Stimulated activated CD8-positive, alpha-beta memory T cell treated with anti-CD3 and anti-CD28 coated beads, Interleukin-4, amount 100 ng/mL, for 24 hours (primary cell): ENCODE measurements at regions not wholly inside any gene's neighbourhood (a gene's known extent, or its start where the extent isn't known, plus 50 kb on each side); places are given as distances from the start of the nearest gene placed in this dataset.

Experiments used
- DNase-seq: peaks from one replicate; pipeline ENCODE4 v3.0.0-alpha.2; 2020; ENCODE audit warnings: low read depth

GRCh38 chr1:63042278-63042677, 258.3 kb downstream of the ATG4C start:
- no peak for DNase-seq

GRCh38 chr1:63046539-63046938, 262.6 kb downstream of the ATG4C start:
- no peak for DNase-seq

- DNase-seq, result no peak
Observed at GRCh38 chr1:63049135-63049534, 265.2 kb downstream of the ATG4C start.

GRCh38 chr1:63051356-63051755, 267.4 kb downstream of the ATG4C start:
- no peak for DNase-seq

GRCh38 chr1:63051886-63052285, 268.0 kb downstream of the ATG4C start:
- DNase-seq, result no peak

- DNase-seq, result no peak
Observed at GRCh38 chr1:63054184-63054583, 268.2 kb upstream of the FOXD3 start.

GRCh38 chr1:63063367-63063766, 259.0 kb upstream of the FOXD3 start:
- DNase-seq, result no peak

GRCh38 chr1:63064135-63064534, 258.2 kb upstream of the FOXD3 start:
- DNase-seq, result no peak

DNA sequence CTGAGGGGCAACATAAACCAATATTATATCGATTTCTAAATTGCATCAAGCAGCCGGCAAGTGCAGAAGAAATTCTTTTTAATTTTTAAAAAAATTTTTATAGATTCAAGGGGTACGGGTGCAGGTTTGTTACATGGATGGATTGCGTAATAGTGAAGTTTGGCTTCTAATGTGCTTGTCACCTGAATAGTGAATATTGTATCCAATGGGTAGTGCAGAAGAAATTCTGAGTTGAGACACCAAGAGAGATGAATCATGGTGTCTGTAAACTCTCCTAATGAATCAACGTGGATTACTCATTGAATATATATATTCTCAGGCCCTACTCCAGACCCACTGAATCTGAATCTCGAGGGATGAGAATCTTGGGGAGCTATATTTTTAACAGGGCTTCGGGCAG, 253.7 kb upstream of the FOXD3 start:
- DNase-seq, result no peak

DNA sequence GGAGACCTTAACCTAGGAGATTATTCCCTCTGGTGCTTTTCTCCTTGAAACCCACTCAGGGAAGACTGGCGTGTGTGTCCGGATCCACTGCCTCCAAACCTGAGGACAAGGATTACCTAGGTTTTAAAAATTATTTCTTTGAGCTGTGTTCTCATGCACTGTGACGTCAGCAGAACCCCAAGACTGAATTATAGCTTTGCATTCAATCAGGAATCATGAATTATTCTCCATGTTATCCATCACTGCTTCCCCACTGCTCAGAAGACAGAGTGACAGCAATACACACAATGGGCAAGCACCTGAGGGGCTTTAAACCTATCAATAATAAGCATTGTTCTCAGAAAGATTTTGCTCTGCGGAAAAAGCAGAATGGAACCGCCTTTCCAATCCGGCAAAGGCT, 253.2 kb upstream of the FOXD3 start:
- DNase-seq, result no peak

DNA sequence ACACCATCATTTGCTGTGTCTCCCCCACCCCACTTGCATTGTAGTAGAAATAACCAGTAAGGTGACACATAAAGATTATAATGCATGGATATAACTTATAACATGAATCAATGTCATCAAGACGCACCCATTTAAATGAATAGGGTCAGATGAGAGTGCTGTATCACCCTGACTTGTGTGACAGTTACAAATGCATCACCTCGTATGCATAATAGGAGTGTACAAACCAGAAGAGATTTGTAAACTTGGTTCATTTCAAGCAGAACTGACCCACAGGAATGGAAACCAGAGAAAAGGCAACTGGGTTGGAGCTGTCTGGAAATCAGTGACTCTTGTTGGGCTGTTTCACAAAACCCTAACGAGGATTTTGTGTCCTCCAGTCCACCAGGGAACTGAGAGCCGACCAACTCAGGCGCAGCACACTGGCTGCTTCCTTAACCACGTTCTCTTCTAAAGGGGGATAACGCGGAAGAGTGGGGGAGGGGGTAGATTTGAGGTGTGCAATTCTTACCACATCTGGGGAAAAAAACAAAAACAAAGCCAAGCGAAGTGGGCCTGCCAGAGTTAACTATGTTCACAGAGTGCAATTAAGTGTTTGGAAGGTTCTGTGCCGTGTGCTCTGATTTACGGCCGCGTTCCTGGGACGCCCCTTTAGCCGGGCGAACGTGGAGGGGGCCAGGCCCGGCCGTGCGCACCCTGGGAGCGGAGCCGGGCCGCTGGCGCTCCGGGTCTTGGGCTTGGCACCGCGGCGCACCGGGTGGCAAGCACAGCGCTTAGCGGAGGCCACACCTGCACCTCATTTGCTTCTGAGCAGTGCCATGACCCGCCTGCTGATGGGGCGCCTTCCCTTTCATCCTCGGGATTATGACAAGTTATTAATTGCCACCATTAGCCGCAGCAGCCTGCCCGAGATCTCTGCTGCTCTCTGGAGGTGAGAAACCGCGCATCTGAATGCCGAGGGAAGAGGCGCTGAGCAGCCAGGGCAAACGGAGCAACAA, 248.8 kb upstream of the FOXD3 start:
- no peak for DNase-seq

DNA sequence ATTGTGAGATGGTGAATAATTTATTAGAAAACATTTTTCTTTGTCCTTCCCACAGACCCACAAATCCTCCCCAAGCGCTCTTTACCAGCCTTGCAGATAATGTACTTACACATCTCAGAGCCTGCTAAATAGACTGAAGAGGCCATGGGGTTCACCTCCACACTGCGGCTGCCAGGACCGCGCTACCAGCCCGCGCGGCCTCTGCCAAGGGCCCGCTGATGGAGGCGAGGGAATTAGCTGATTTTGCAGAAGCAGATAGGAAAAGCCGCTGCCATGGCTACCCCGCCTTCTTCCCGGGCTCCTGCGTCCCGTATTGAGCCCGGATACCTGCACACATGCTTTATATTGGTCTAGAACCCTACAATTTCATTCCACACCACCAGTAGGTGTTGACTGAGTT, 248.0 kb upstream of the FOXD3 start:
- DNase-seq, result no peak

DNA sequence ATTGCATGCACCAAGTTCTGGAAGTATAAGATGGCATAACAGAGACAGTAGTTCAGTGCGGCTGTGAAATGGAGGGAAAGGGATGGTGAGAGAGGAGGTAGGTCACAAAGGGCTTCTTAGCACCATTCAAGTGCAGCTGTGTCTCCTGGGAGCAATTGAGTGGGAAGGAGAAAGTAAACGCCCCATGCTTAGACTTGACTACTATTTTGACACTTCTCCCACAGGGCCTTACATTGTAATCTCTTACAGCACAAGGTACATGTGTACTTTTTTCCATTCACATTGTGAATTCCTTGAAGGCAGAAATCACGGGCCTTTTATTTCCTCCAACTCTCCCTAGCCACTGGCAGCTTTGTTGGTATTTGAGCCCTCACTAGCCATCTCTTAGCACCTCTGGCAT, 239.6 kb upstream of the FOXD3 start:
- no peak for DNase-seq

DNA sequence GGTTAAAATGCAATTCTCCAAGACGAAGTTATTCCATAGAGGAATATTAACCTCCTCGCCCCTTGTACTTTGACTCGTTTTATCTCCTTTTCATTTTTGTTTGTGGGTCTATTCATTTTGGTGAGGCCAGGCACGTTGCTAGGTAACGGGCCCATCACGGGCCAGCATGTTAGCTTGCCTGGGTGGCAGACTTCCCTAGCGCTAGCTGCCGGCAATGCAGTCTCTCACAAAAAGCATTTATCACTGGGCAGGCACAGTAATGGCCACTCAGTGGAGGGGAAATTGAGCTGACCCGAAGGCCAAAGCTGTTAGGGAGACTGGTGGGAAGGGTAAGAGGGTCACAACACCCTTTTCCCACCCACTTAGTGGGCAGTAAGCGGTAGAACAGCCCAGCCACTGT, 234.4 kb upstream of the FOXD3 start:
- no peak for DNase-seq

GRCh38 chr1:63099188-63099587, 223.2 kb upstream of the FOXD3 start:
- DNase-seq, result no peak

- DNase-seq, result no peak
Observed at GRCh38 chr1:63101336-63101735, 221.0 kb upstream of the FOXD3 start.

- no peak for DNase-seq
Observed at GRCh38 chr1:63103682-63104081, 218.7 kb upstream of the FOXD3 start.

GRCh38 chr1:63107066-63107465, 215.3 kb upstream of the FOXD3 start:
- no peak for DNase-seq

DNA sequence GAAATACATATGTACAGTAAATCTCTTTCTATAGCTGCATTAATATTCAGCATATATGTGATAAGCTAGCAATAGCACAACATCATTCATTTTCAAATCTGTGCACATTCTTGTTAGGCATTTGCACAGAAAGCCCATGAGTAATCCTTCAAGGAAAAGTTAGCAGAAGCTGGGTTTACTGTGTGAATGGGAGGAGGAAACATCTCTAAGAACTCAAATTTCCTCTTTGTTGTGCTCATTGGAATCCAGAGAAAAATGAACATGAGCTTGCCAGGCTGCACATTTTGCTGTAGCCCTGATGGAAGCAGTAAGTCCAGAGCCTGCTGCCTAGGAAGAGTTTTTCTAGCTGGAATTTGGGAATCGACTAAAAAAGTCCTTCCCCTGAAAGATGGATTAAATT, 214.2 kb upstream of the FOXD3 start:
- DNase-seq, result no peak

DNA sequence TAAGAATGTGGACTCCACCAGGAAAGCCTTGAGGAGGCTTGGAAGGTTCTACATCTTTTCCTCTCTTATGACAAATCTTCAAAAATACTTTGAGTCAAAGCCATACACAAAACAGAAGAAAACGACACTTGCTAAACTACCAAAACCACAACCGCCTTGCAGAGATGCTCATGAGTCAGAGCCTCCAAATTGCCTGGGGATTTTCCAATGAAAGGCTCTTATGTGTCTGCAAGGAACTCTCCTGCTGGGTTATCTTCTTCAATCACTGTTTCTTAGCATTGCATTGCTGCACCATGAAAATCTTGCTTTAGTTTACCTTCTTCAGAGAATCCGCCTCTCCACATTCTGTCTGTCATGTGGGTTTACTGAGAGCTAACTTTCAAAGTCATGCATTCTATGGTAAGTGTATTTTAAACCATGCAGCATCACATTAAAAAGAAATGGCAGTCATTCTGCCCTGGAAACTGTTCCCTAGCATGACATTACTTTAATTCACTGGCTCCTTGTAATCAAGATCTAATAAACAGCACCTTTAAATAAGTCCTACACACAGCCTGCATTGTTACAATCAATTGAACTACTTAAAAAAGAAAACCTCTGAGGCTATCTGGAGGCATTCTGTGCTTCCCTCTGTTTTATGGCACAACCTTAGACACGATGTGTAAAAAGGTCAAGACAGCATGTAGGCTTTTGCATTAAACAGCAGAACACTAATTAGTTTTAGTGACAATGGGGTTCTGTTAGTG, 210.0 kb upstream of the FOXD3 start:
- no peak for DNase-seq

DNA sequence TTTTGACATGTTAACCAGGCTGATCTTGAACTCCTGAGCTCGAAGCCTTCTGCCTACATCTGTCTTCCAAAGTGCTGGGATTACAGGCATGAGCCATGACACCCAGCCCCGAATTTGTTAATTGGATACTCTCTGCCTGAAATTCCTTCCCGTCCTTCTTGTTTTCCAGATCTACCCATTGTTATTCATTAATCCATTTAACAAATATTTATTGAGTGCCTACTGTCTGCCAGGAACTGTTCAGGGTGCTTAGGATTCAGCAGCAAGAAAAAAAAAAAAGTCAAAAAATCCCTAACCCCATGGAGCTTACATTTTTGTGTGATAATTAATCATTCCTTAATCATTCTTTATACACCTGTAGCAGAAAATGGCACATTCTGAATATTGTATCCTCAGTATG, 206.8 kb upstream of the FOXD3 start:
- no peak for DNase-seq

DNA sequence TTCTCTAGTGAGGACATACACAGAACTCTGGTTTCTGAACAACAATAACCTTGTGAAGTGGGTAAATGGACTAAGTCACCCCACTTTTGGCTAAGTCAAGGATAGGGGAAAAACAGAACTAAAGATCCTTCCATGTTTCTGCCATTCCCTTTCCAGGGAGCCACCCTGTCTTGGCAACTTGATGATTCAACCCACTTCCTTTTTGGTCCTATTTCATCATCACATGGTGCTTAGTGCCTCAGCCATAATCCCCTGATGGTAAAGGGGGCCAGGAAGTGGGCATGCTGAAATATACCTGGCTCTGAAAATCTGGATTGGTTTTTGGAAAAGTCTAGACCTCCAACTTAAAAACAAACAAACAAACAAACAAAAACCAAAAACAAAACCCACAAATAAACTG, 206.4 kb upstream of the FOXD3 start:
- DNase-seq, result no peak

GRCh38 chr1:63119575-63120155, 202.7 kb upstream of the FOXD3 start:
- DNase-seq, result no peak
